OCI-LY1 (cell line): ENCODE measurements at regions not wholly inside any gene's neighbourhood (a gene's known extent, or its start where the extent isn't known, plus 50 kb on each side); places are given as distances from the start of the nearest gene placed in this dataset.

Experiments
- H2AFZ ChIP-seq: fragments of 200-600 bp; sonication (generic), shearing (Covaris generic); 2 replicates; pipeline ENCODE4 v1.6.0; 2014; ENCODE audit warnings: antibody characterized with exemption, mild to moderate bottlenecking, low read length
- H3F3A ChIP-seq: fragments of 200-600 bp; sonication (generic), shearing (Covaris generic); 2 replicates; pipeline ENCODE4 v1.6.0; 2014; ENCODE audit warnings: mild to moderate bottlenecking, antibody characterized with exemption, low read length, moderate library complexity; ENCODE audit not compliant: insufficient read depth
- H3K27ac ChIP-seq: fragments of 200-600 bp; sonication (generic); 2 replicates; pipeline ENCODE4 v1.5.1; 2014; ENCODE audit warnings: low read length, mixed run types, mild to moderate bottlenecking, low read depth; ENCODE audit not compliant: poor library complexity, severe bottlenecking
- H3K27me3 ChIP-seq: fragments of 200-600 bp; sonication (generic); 2 replicates; pipeline ENCODE4 v1.6.0; 2014; ENCODE audit warnings: antibody characterized with exemption, mild to moderate bottlenecking, low read length, moderate library complexity; ENCODE audit not compliant: insufficient read depth
- H3K36me3 ChIP-seq: fragments of 200-600 bp; sonication (generic); 2 replicates; pipeline ENCODE4 v1.6.1; 2014; ENCODE audit warnings: mild to moderate bottlenecking, antibody characterized with exemption, low read length, moderate library complexity, mixed read lengths; ENCODE audit not compliant: insufficient read depth
- H3K4me1 ChIP-seq: fragments of 200-600 bp; sonication (generic); 2 replicates; pipeline ENCODE4 v1.5.1; 2014; ENCODE audit warnings: mild to moderate bottlenecking, low read length, moderate library complexity; ENCODE audit not compliant: insufficient read depth, severe bottlenecking
- H3K4me2 ChIP-seq: fragments of 200-600 bp; sonication (generic), shearing (Covaris generic); 2 replicates; pipeline ENCODE4 v1.6.1; 2014; ENCODE audit warnings: low read length
- H3K4me3 ChIP-seq: fragments of 200-600 bp; sonication (generic); 2 replicates; pipeline ENCODE4 v1.5.1; 2014; ENCODE audit warnings: low read length, low read depth, mild to moderate bottlenecking, mixed read lengths; ENCODE audit not compliant: poor library complexity, severe bottlenecking
- H3K79me2 ChIP-seq: fragments of 200-600 bp; shearing (Covaris generic); 2 replicates; pipeline ENCODE4 v1.6.1; 2016; ENCODE audit warnings: mixed run types, low read length, mixed read lengths; ENCODE audit not compliant: insufficient read depth
- H3K9ac ChIP-seq: fragments of 200-600 bp; sonication (generic), shearing (Covaris generic); 2 replicates; pipeline ENCODE4 v1.6.1; 2014; ENCODE audit warnings: mild to moderate bottlenecking, low read length, mixed read lengths
- H3K9me2 ChIP-seq: fragments of 200-600 bp; sonication (generic), shearing (Covaris generic); 2 replicates; pipeline ENCODE4 v1.6.1; 2014; ENCODE audit warnings: low read depth, mild to moderate bottlenecking, low read length, mixed read lengths
- H3K9me3 ChIP-seq: fragments of 200-600 bp; shearing (Covaris generic); 2 replicates; pipeline ENCODE4 v1.6.1; 2014; ENCODE audit warnings: low read length, mixed read lengths
- H4K20me1 ChIP-seq: fragments of 200-600 bp; sonication (generic), shearing (Covaris generic); 2 replicates; pipeline ENCODE4 v1.6.0; 2016; ENCODE audit warnings: mild to moderate bottlenecking, low read length; ENCODE audit not compliant: insufficient read depth
- CTCF ChIP-seq: fragments of 200-600 bp; sonication (generic), shearing (Covaris generic); IDR thresholded peaks from 2 replicates; pipeline ENCODE4 v1.5.1; 2017; ENCODE audit warnings: mild to moderate bottlenecking, antibody characterized with exemption, low read length, moderate library complexity, mixed read lengths
- EZH2 ChIP-seq: fragments of 200-600 bp; sonication (generic), shearing (Covaris generic); IDR thresholded peaks from 2 replicates; pipeline ENCODE4 v1.8.0; 2017; ENCODE audit warnings: borderline replicate concordance, mixed run types, mild to moderate bottlenecking, antibody characterized with exemption, low read length, moderate library complexity, mixed read lengths

DNA sequence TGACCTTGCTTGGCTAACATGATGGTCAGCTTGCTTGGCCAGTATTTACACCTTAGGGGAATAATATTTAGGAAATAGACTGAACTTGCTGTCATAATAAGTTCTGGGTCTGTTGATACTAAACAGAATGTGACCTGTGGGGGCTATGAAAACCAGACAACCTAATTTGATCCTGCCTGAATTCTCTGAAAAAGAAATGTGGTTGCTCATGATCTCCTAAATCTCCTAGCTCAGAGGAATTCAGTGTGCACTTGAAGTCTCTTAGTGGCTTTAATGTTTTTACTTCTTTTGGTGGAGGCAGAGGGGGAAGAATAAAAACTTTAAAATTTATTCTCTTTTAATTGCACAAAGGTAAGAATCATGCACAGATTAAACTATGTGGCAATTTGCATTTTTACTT is 205.2 kb downstream of the SEC23IP start:
- H3K4me2 ChIP-seq, result no peak overlapping the region
- no peak overlapping the region for H3K4me3 ChIP-seq
- H3K79me2 ChIP-seq, result no peaks in the 10 kb centered on the region
- no peaks in the 10 kb centered on the region for H4K20me1 ChIP-seq
- no peak overlapping the region for H2AFZ ChIP-seq
- no peaks in the 10 kb centered on the region for H3K36me3 ChIP-seq
- no peaks in the 10 kb centered on the region for H3K9me3 ChIP-seq
- H3K4me1 ChIP-seq, result no peaks in the 10 kb centered on the region
- no peak for TF ChIP-seq CTCF
- TF ChIP-seq EZH2, result no peak
- H3F3A ChIP-seq, result no peaks in the 10 kb centered on the region
- no peak overlapping the region for H3K27ac ChIP-seq
- H3K9ac ChIP-seq, result no peak overlapping the region
- H3K9me2 ChIP-seq, result no peaks in the 10 kb centered on the region
- H3K27me3 ChIP-seq, result no peaks in the 10 kb centered on the region

DNA sequence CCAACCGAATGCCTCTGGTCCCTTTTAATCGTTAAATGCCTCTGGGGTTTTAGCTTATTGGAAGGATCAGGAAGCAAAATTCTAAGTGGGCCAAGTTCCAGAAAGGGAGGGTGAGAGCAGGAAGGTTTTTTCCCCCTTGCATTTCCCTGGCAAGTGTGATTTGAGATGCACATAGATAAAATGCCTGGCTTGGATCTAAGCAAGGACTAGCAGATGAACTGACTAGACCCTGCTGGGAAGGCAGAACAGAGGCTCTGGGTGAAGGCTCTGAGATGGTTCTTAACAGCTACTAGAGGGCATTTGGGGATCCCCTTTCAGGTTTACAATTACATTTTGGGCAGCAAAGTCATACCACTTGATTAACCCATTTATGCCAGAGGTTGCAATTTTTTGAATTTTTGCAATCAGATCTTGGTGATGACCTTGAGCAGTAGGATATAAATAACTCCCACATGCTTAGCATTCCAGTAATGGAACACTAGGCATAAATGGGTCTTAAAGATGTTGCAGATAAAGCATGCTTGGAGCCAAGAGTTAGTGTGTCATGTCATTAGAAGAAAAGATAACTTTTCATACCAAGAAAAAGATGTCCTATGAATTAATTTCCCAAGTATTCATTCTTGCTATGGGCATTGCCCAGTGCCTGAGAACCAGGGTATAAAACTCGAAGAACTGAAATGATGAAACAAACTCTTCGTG is 205.9 kb downstream of the SEC23IP start:
- Histone ChIP-seq H3K27me3 (no peaks in the 10 kb centered on the region), H3K4me2 (no peak overlapping the region), H3K4me3 (no peak overlapping the region), H4K20me1 (no peaks in the 10 kb centered on the region), H2AFZ (no peak overlapping the region), H3K9me3 (no peaks in the 10 kb centered on the region), H3K9ac (no peak overlapping the region), H3F3A (no peaks in the 10 kb centered on the region), H3K79me2 (no peaks in the 10 kb centered on the region), H3K27ac (no peak overlapping the region), H3K9me2 (no peaks in the 10 kb centered on the region), H3K4me1 (no peaks in the 10 kb centered on the region), H3K36me3 (no peaks in the 10 kb centered on the region)
- TF ChIP-seq EZH2 (no peak), CTCF (no peak)

DNA sequence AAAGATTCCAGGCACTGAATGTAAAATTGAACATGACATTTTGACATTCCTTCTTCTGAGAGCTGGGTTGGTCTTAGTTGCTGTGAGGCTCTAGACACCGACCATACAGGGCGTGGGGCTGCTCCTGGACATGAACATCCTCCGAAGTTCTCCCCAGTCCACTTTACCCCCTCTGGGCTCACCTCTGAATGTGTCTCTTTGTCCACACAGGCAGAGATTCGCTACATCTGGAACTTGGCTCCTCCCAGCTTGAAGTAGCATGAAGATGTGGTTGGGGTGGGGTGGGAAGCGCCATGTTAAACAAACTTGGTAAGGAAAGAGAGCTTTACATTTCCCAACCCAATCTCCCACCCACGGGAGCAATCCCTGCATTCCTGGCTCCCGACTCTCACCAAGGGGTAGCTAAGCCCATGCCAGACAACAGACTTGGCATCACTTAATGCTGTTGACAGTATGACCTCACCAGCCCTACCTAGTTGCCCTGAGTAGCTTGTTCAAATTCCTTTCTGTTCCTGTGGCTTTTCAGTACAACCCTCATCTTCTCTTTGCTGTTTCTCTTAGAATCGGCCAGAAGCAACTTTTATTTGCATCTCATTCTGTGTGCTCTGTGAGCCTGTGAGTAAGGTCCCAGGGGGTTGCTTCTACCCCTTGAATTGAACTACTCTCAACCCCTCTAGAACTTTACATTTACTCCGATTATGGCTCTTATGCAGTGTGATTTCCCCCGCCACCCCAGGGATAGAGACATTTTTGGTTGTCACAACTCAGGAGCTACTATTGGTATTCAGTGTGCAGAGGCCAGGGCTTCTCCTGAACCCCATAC is 211.4 kb downstream of the SEC23IP start:
- Histone ChIP-seq H3K9me2 (no peaks in the 10 kb centered on the region), H3K27ac (no peak overlapping the region), H3K4me2 (no peak overlapping the region), H2AFZ (no peak overlapping the region), H3K4me3 (no peak overlapping the region), H3K9me3 (no peaks in the 10 kb centered on the region), H3K36me3 (no peaks in the 10 kb centered on the region), H3K79me2 (no peaks in the 10 kb centered on the region), H3K27me3 (no peaks in the 10 kb centered on the region), H3K4me1 (no peaks in the 10 kb centered on the region), H3K9ac (no peak overlapping the region), H4K20me1 (no peaks in the 10 kb centered on the region), H3F3A (no peaks in the 10 kb centered on the region)
- no peak for TF ChIP-seq EZH2
- TF ChIP-seq CTCF, result no peak
